ENCODE measurements at regions not wholly inside any gene's neighbourhood (a gene's known extent, or its start where the extent isn't known, plus 50 kb on each side); places are given as distances from the start of the nearest gene placed in this dataset.

DNA sequence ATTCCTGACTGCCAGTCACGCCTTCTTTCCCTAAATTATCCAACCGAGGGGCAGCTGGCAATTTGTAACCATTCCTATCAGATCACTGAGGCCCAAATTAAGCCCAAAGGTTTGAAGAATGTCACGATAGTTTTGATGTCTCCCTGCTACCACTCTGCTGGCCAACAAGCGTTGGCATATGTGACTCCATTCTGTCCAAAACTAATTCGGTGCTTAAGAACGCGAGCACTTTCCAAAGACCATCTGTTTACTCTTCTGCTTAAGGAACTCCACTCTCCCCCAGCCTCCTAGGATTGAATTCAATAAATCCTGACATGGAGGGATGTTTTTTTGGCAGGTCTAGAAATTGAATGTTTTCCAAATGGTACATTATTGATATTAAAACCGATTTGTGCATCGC, 131.5 kb upstream of the CTBP2 start:
- H3K9me3 ChIP-seq (replicated peaks in 1 of 2; ENCODE audit: control insufficient read depth in 2 of 2, insufficient read depth in 1 of 2, low read depth in 1 of 2, low read length in 2 of 2), result no peaks in the 10 kb centered on the region
- H3K79me1 ChIP-seq (ENCODE audit: low read depth, low read length), result no peaks in the 10 kb centered on the region
- no peaks in the 10 kb centered on the region for H3K36me3 ChIP-seq (replicated peaks in 1 of 2; ENCODE audit: control insufficient read depth in 2 of 2, insufficient read depth in 2 of 2, low read length in 2 of 2)
- no peak overlapping the region for H4K91ac ChIP-seq (ENCODE audit: low read depth, low read length, poor library complexity)
- no peak overlapping the region for H2BK12ac ChIP-seq (ENCODE audit: low read length)
- no peak overlapping the region for H2AFZ ChIP-seq (ENCODE audit: low read length)
- no peak overlapping the region for H3K14ac ChIP-seq (ENCODE audit: low read length)
- no peak overlapping the region for H3K4me2 ChIP-seq (ENCODE audit: insufficient read depth, low read length, poor library complexity, severe bottlenecking)
- no peak overlapping the region for H3K4me3 ChIP-seq (ENCODE audit: low read length in 2 of 2)
- H4K8ac ChIP-seq (ENCODE audit: low read depth, low read length), result no peak overlapping the region
- H3K4me1 ChIP-seq (ENCODE audit: control insufficient read depth in 2 of 2, insufficient read depth in 1 of 2, low read depth in 1 of 2, low read length in 2 of 2), result no peaks in the 10 kb centered on the region
- H3K4ac ChIP-seq (ENCODE audit: low read length), result no peak overlapping the region
- no peaks in the 10 kb centered on the region for H3K27me3 ChIP-seq (ENCODE audit: control insufficient read depth in 3 of 3, insufficient read depth in 3 of 3, low read depth in 1 of 3, low read length in 3 of 3)
- H2BK5ac ChIP-seq (ENCODE audit: low read length), result no peak overlapping the region
- no peak overlapping the region for H3K23ac ChIP-seq (ENCODE audit: low read depth, low read length, poor library complexity)
- no peak overlapping the region for H3K9ac ChIP-seq (ENCODE audit: low read depth, low read length, poor library complexity)
- no peak overlapping the region for H2AK5ac ChIP-seq (ENCODE audit: low read depth, low read length)
- H2BK15ac ChIP-seq (ENCODE audit: low read length), result no peak overlapping the region
- no CpG with 5 or more reads among the region's 9 CpGs for WGBS, 2 donors (ENCODE audit: extremely low coverage in 2 of 2, insufficient read length in 2 of 2, insufficient replicate concordance in 1 of 2)
- no peak overlapping the region for H3K18ac ChIP-seq (ENCODE audit: low read length)
- H2BK120ac ChIP-seq (ENCODE audit: low read depth, low read length), result no peak overlapping the region
- no peak for DNase-seq (ENCODE audit: low spot score)
- no peak overlapping the region for H3K27ac ChIP-seq (replicated peaks; ENCODE audit: low read length)

GRCh38 chr10:125289461-125289860, 129.1 kb upstream of the CTBP2 start:
- no CpG with 5 or more reads among the region's 1 CpG for WGBS, 2 donors (ENCODE audit: extremely low coverage in 2 of 2, insufficient read length in 2 of 2, insufficient replicate concordance in 1 of 2)

GRCh38 chr10:125284875-125285597, 124.7 kb upstream of the CTBP2 start:
- Histone ChIP-seq H4K91ac (ENCODE audit: low read depth, low read length, poor library complexity) (no peak overlapping the region), H3K27ac (replicated peaks; ENCODE audit: low read length) (no peak overlapping the region)

More at GRCh38 chr10:125289461-125289860, 129.1 kb upstream of the CTBP2 start:
- Histone ChIP-seq H2BK15ac (ENCODE audit: low read length) (no peak overlapping the region), H2BK5ac (ENCODE audit: low read length) (no peak overlapping the region), H3K4ac (ENCODE audit: low read length) (no peak overlapping the region), H3K4me1 (ENCODE audit: control insufficient read depth in 2 of 2, insufficient read depth in 1 of 2, low read depth in 1 of 2, low read length in 2 of 2) (peaks cover 0 to 2% of the 10 kb centered on the region in 2 donors), H3K4me3 (ENCODE audit: low read length in 2 of 2) (no peak overlapping the region), H2BK120ac (ENCODE audit: low read depth, low read length) (no peak overlapping the region), H3K27me3 (ENCODE audit: control insufficient read depth in 3 of 3, insufficient read depth in 3 of 3, low read depth in 1 of 3, low read length in 3 of 3) (no peaks in the 10 kb centered on the region), H3K9me3 (replicated peaks in 1 of 2; ENCODE audit: control insufficient read depth in 2 of 2, insufficient read depth in 1 of 2, low read depth in 1 of 2, low read length in 2 of 2) (peaks cover 0 to 2% of the 10 kb centered on the region in 2 donors), H3K27ac (replicated peaks; ENCODE audit: low read length) (no peak overlapping the region), H3K18ac (ENCODE audit: low read length) (no peak overlapping the region), H3K79me1 (ENCODE audit: low read depth, low read length) (no peaks in the 10 kb centered on the region), H2AK5ac (ENCODE audit: low read depth, low read length) (no peak overlapping the region), H3K4me2 (ENCODE audit: insufficient read depth, low read length, poor library complexity, severe bottlenecking) (no peak overlapping the region), H4K8ac (ENCODE audit: low read depth, low read length) (no peak overlapping the region), H3K36me3 (replicated peaks in 1 of 2; ENCODE audit: control insufficient read depth in 2 of 2, insufficient read depth in 2 of 2, low read length in 2 of 2) (no peaks in the 10 kb centered on the region), H4K91ac (ENCODE audit: low read depth, low read length, poor library complexity) (no peak overlapping the region), H2BK12ac (ENCODE audit: low read length) (no peak overlapping the region), H2AFZ (ENCODE audit: low read length) (no peak overlapping the region), H3K9ac (ENCODE audit: low read depth, low read length, poor library complexity) (no peak overlapping the region), H3K23ac (ENCODE audit: low read depth, low read length, poor library complexity) (no peak overlapping the region), H3K14ac (ENCODE audit: low read length) (no peak overlapping the region)
- no peak for DNase-seq (ENCODE audit: low spot score)

GRCh38 chr10:125283836-125284614, 123.7 kb upstream of the CTBP2 start:
- H3K18ac ChIP-seq (ENCODE audit: low read length), result no peak overlapping the region
- no peak overlapping the region for H3K4me3 ChIP-seq (ENCODE audit: low read length in 2 of 2)
- H3K4me2 ChIP-seq (ENCODE audit: insufficient read depth, low read length, poor library complexity, severe bottlenecking), result no peak overlapping the region
- H3K36me3 ChIP-seq (replicated peaks in 1 of 2; ENCODE audit: control insufficient read depth in 2 of 2, insufficient read depth in 2 of 2, low read length in 2 of 2), result peaks cover 0 to 1% of the 10 kb centered on the region in 2 donors
- H3K4me1 ChIP-seq (ENCODE audit: control insufficient read depth in 2 of 2, insufficient read depth in 1 of 2, low read depth in 1 of 2, low read length in 2 of 2), result peaks cover 0 to 3% of the 10 kb centered on the region in 2 donors
- no peak overlapping the region for H3K14ac ChIP-seq (ENCODE audit: low read length)
- H3K79me1 ChIP-seq (ENCODE audit: low read depth, low read length), result no peaks in the 10 kb centered on the region
- H3K27ac ChIP-seq (replicated peaks; ENCODE audit: low read length), result no peak overlapping the region
- no peak overlapping the region for H3K4ac ChIP-seq (ENCODE audit: low read length)
- peaks cover 0 to 2% of the 10 kb centered on the region in 2 donors for H3K9me3 ChIP-seq (replicated peaks in 1 of 2; ENCODE audit: control insufficient read depth in 2 of 2, insufficient read depth in 1 of 2, low read depth in 1 of 2, low read length in 2 of 2)
- no peak overlapping the region for H3K9ac ChIP-seq (ENCODE audit: low read depth, low read length, poor library complexity)
- no peak overlapping the region for H2BK5ac ChIP-seq (ENCODE audit: low read length)
- no peak overlapping the region for H4K91ac ChIP-seq (ENCODE audit: low read depth, low read length, poor library complexity)
- no peak overlapping the region for H2BK120ac ChIP-seq (ENCODE audit: low read depth, low read length)
- no peak overlapping the region for H2BK12ac ChIP-seq (ENCODE audit: low read length)
- H2AK5ac ChIP-seq (ENCODE audit: low read depth, low read length), result no peak overlapping the region
- no peak for DNase-seq (ENCODE audit: low spot score)
- H2BK15ac ChIP-seq (ENCODE audit: low read length), result no peak overlapping the region
- no peak overlapping the region for H3K23ac ChIP-seq (ENCODE audit: low read depth, low read length, poor library complexity)
- no CpG with 5 or more reads among the region's 11 CpGs for WGBS, 2 donors (ENCODE audit: extremely low coverage in 2 of 2, insufficient read length in 2 of 2, insufficient replicate concordance in 1 of 2)
- no peak overlapping the region for H4K8ac ChIP-seq (ENCODE audit: low read depth, low read length)
- H2AFZ ChIP-seq (ENCODE audit: low read length), result no peak overlapping the region
- no peaks in the 10 kb centered on the region for H3K27me3 ChIP-seq (ENCODE audit: control insufficient read depth in 3 of 3, insufficient read depth in 3 of 3, low read depth in 1 of 3, low read length in 3 of 3)

More at GRCh38 chr10:125284875-125285597, 124.7 kb upstream of the CTBP2 start:
- H3K4ac ChIP-seq (ENCODE audit: low read length), result no peak overlapping the region
- H3K36me3 ChIP-seq (replicated peaks in 1 of 2; ENCODE audit: control insufficient read depth in 2 of 2, insufficient read depth in 2 of 2, low read length in 2 of 2), result peaks cover 0 to 1% of the 10 kb centered on the region in 2 donors
- H3K9me3 ChIP-seq (replicated peaks in 1 of 2; ENCODE audit: control insufficient read depth in 2 of 2, insufficient read depth in 1 of 2, low read depth in 1 of 2, low read length in 2 of 2), result peaks cover 0 to 2% of the 10 kb centered on the region in 2 donors
- no peak overlapping the region for H3K18ac ChIP-seq (ENCODE audit: low read length)
- H3K4me2 ChIP-seq (ENCODE audit: insufficient read depth, low read length, poor library complexity, severe bottlenecking), result no peak overlapping the region
- H2AK5ac ChIP-seq (ENCODE audit: low read depth, low read length), result no peak overlapping the region
- no peak overlapping the region for H2BK12ac ChIP-seq (ENCODE audit: low read length)
- H3K4me3 ChIP-seq (ENCODE audit: low read length in 2 of 2), result no peak overlapping the region
- H3K9ac ChIP-seq (ENCODE audit: low read depth, low read length, poor library complexity), result no peak overlapping the region
- H4K8ac ChIP-seq (ENCODE audit: low read depth, low read length), result no peak overlapping the region
- no CpG with 5 or more reads among the region's 6 CpGs for WGBS, 2 donors (ENCODE audit: extremely low coverage in 2 of 2, insufficient read length in 2 of 2, insufficient replicate concordance in 1 of 2)
- no peaks in the 10 kb centered on the region for H3K27me3 ChIP-seq (ENCODE audit: control insufficient read depth in 3 of 3, insufficient read depth in 3 of 3, low read depth in 1 of 3, low read length in 3 of 3)
- DNase-seq (ENCODE audit: low spot score), result no peak
- no peak overlapping the region for H3K14ac ChIP-seq (ENCODE audit: low read length)
- H2AFZ ChIP-seq (ENCODE audit: low read length), result no peak overlapping the region
- H3K23ac ChIP-seq (ENCODE audit: low read depth, low read length, poor library complexity), result no peak overlapping the region
- H3K4me1 ChIP-seq (ENCODE audit: control insufficient read depth in 2 of 2, insufficient read depth in 1 of 2, low read depth in 1 of 2, low read length in 2 of 2), result peaks cover 0 to 3% of the 10 kb centered on the region in 2 donors
- no peaks in the 10 kb centered on the region for H3K79me1 ChIP-seq (ENCODE audit: low read depth, low read length)
- no peak overlapping the region for H2BK5ac ChIP-seq (ENCODE audit: low read length)
- H2BK15ac ChIP-seq (ENCODE audit: low read length), result no peak overlapping the region
- no peak overlapping the region for H2BK120ac ChIP-seq (ENCODE audit: low read depth, low read length)

Measured in neuronal stem cell (in vitro differentiated cells).